KMS-11 (cell line): ENCODE measurements at regions not wholly inside any gene's neighbourhood (a gene's known extent, or its start where the extent isn't known, plus 50 kb on each side); places are given as distances from the start of the nearest gene placed in this dataset.
"Not testable (repeated sequence)": the region's sequence is repeated elsewhere in the genome, so short reads cannot be mapped to it uniquely, and the experiment has no call there.

Experiments
- H2AFZ ChIP-seq: fragments of 200-600 bp; sonication (generic); 2 replicates; pipeline ENCODE4 v1.6.1; 2016; ENCODE audit warnings: antibody characterized with exemption, mixed run types, low read depth
- H3K27ac ChIP-seq: fragments of 200-600 bp; sonication (generic); 2 replicates; pipeline ENCODE4 v1.6.1; 2016; ENCODE audit warnings: mild to moderate bottlenecking, mixed run types
- H3K27me3 ChIP-seq: fragments of 200-600 bp; sonication (generic); 2 replicates; pipeline ENCODE4 v1.6.1; 2017; ENCODE audit warnings: mild to moderate bottlenecking, low read depth, mixed run types, moderate library complexity; ENCODE audit not compliant: insufficient read depth
- H3K36me3 ChIP-seq: fragments of 200-600 bp; sonication (generic); 2 replicates; pipeline ENCODE4 v1.6.1; 2017; ENCODE audit warnings: mild to moderate bottlenecking, mixed run types; ENCODE audit not compliant: insufficient read depth
- H3K4me1 ChIP-seq: fragments of 200-600 bp; sonication (generic); 2 replicates; pipeline ENCODE4 v1.6.1; 2016; ENCODE audit warnings: mild to moderate bottlenecking, low read depth, mixed run types; ENCODE audit not compliant: poor library complexity, severe bottlenecking
- H3K4me2 ChIP-seq: fragments of 200-600 bp; sonication (generic); 2 replicates; pipeline ENCODE4 v1.7.0; 2016; ENCODE audit warnings: mild to moderate bottlenecking, mixed run types
- H3K4me3 ChIP-seq: fragments of 200-600 bp; sonication (generic); IDR thresholded peaks from 2 replicates; pipeline ENCODE4 v1.6.1; 2017; ENCODE audit warnings: low read depth, low read length, mixed read lengths; ENCODE audit not compliant: insufficient read depth
- H3K79me2 ChIP-seq: fragments of 200-600 bp; sonication (generic); 2 replicates; pipeline ENCODE4 v1.6.1; 2016; ENCODE audit warnings: low read depth, mixed run types; ENCODE audit not compliant: insufficient read depth
- H3K9ac ChIP-seq: fragments of 200-600 bp; sonication (generic); 2 replicates; pipeline ENCODE4 v1.6.1; 2016; ENCODE audit warnings: mild to moderate bottlenecking, mixed run types
- H4K20me1 ChIP-seq: fragments of 200-600 bp; sonication (generic); 2 replicates; pipeline ENCODE4 v1.6.1; 2016; ENCODE audit warnings: mild to moderate bottlenecking, mixed run types; ENCODE audit not compliant: insufficient read depth
- TF ChIP-seq, protein P1 (sequence below): fragments of 200-600 bp; sonication (generic); conservative IDR thresholded peaks from 2 replicates; pipeline ENCODE4 v1.6.1; 2017; ENCODE audit warnings: low read depth, mild to moderate bottlenecking, antibody characterized with exemption, low read length, moderate library complexity, mixed read lengths

DNA sequence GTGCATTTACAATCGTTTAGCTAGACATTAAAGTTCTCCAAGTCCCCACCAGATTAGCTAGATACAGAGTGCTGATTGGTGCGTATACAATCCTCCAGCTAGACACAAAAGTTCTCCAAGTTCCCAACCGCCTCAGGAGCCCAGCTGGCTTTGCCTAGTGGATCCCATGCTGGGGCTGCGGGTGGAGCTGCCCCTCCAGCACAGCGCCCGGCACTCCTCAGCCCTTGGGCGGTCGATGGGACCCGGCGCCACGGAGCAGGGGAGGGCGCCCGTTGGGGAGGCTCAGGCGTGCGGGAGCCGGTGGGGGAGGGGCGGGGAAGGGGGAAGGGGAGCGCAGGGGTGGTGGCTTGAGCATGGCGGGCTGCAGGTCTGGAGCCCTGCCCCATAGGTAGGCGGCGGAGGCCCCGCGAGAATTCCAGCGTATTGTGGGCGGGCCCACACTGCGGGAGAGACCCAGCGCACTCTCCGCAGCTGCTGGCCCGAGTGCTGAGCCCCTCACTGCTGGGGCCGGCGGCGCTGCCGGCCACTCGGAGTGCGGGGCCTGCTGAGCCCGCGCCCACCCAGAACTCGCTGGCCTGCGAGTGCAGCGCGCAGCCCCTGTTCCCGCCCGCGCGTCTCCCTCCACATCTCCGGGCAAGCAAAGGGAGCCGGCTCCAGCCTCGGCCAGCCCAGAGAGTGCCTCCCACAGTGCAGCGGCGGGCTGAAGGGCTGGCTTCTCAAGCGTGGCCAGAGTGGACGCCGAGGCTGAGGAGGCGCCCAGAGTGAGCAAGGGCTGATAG is 907.5 kb downstream of the CDH8 start:
- Histone ChIP-seq H3K27me3 (no peaks in the 10 kb centered on the region), H3K27ac (no peak overlapping the region), H2AFZ (no peak overlapping the region), H3K4me3 (no peak overlapping the region), H3K79me2 (no peaks in the 10 kb centered on the region), H3K36me3 (no peaks in the 10 kb centered on the region), H3K4me1 (no peaks in the 10 kb centered on the region), H4K20me1 (no peaks in the 10 kb centered on the region), H3K4me2 (no peak overlapping the region), H3K9ac (no peak overlapping the region)
- TF ChIP-seq, protein P1, sequence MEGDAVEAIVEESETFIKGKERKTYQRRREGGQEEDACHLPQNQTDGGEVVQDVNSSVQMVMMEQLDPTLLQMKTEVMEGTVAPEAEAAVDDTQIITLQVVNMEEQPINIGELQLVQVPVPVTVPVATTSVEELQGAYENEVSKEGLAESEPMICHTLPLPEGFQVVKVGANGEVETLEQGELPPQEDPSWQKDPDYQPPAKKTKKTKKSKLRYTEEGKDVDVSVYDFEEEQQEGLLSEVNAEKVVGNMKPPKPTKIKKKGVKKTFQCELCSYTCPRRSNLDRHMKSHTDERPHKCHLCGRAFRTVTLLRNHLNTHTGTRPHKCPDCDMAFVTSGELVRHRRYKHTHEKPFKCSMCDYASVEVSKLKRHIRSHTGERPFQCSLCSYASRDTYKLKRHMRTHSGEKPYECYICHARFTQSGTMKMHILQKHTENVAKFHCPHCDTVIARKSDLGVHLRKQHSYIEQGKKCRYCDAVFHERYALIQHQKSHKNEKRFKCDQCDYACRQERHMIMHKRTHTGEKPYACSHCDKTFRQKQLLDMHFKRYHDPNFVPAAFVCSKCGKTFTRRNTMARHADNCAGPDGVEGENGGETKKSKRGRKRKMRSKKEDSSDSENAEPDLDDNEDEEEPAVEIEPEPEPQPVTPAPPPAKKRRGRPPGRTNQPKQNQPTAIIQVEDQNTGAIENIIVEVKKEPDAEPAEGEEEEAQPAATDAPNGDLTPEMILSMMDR = no peak

DNA sequence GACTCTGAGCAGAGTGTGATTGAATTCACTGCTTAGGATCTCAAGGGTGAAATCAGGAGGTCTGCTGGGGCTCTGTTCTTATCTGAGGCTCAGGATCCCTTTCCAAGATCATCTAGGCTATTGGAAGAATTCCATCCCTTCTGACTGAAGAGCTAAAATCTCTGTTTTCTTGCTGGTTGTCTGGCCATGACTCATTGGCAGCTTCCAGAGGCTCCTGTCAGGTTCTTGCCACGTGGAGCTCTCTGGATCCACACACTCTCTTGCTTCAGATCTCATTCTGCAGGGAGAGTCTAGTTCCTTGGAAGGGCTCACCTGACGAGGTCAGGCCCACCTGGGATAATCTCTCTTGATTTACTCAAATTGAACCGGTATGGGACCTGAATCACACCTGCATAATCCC is 930.7 kb downstream of the CDH8 start:
- Histone ChIP-seq H3K4me2 (no peak overlapping the region), H3K9ac (no peak overlapping the region), H3K4me1 (no peaks in the 10 kb centered on the region), H2AFZ (no peak overlapping the region), H3K4me3 (no peak overlapping the region), H4K20me1 (no peaks in the 10 kb centered on the region), H3K79me2 (no peaks in the 10 kb centered on the region), H3K27me3 (no peaks in the 10 kb centered on the region), H3K27ac (no peak overlapping the region), H3K36me3 (no peaks in the 10 kb centered on the region)
- TF ChIP-seq, protein P1 = no peak

DNA sequence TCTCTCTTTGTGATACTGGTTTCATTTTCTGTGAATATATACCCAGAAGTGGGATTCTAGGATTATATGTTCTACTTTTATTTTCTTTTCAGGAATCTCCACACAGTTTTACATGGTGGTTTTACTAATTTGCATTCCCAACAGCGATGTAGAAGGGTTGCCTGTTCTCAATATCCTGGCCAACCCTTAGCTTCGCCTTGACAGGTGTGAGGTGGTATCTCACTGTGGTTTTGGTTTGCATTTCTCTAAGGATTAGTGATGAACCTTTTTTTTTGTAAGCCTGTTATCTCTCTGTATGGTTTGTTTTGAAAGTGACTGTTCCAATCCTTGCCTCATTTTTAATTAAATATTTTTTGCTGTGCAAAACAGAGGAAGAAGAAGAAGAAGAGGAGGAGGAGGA is 937.7 kb downstream of the CDH8 start:
- H3K9ac ChIP-seq = no peak overlapping the region
- no peak overlapping the region for H2AFZ ChIP-seq
- H3K79me2 ChIP-seq = no peaks in the 10 kb centered on the region
- H4K20me1 ChIP-seq = no peaks in the 10 kb centered on the region
- H3K4me3 ChIP-seq = no peak overlapping the region
- H3K36me3 ChIP-seq = no peaks in the 10 kb centered on the region
- TF ChIP-seq, protein P1 = no peak
- peak overlapping the region; percentile 9; the same call in 1 of the 2 replicates for H3K4me2 ChIP-seq
- H3K4me1 ChIP-seq = peaks cover 13% of the 10 kb centered on the region
- H3K27me3 ChIP-seq = no peaks in the 10 kb centered on the region
- no peak overlapping the region for H3K27ac ChIP-seq

DNA sequence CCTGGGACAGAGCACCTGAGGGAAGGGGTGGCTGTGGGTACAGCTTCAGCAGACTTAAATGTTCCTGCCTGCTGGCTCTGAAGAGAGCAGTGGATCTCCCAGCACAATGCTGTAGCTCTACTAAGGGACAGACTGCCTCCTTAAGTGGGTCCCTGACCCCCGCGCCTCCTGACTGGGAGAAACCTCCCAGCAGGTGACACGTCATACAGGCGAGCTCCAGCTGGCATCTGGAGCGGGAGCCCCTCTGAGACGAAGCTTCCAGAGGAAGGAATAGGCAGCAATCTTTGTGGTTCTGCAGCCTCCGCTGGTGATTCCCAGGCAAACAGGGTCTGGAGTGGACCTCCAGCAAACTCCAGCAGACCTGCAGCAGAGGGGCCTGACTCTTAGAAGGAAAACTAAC is 944.9 kb downstream of the CDH8 start:
- H3K27ac ChIP-seq, H3K79me2 ChIP-seq, H3K9ac ChIP-seq, H3K4me2 ChIP-seq, H3K4me1 ChIP-seq, H3K4me3 ChIP-seq, H3K27me3 ChIP-seq, H2AFZ ChIP-seq, H3K36me3 ChIP-seq, H4K20me1 ChIP-seq: not testable (repeated sequence)

DNA sequence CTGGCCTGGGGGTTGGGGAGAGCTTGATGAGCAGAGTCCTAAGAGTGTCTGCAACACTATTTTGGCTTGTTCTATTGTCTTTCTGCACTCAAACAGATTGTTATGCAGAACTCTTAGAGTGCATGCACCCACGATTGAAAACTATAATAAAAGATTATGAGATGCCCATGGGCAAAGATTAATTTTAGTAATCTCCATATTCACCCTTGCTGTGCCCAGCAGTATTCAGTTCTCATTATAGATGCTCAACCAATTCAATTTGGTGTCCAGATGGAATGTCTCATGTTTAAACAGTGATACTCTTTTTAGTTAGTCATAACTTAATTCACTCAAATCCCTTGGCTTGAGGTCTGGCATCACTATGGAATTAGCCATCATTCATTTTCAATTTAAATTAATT is 952.5 kb downstream of the CDH8 start:
- TF ChIP-seq, protein P1 = no peak

More for the DNA sequence above, 952.5 kb downstream of the CDH8 start:
- no peak overlapping the region for H2AFZ ChIP-seq
- no peaks in the 10 kb centered on the region for H3K4me1 ChIP-seq
- H4K20me1 ChIP-seq = no peaks in the 10 kb centered on the region
- H3K9ac ChIP-seq = no peak overlapping the region
- H3K4me2 ChIP-seq = no peak overlapping the region
- no peaks in the 10 kb centered on the region for H3K27me3 ChIP-seq
- H3K27ac ChIP-seq = no peak overlapping the region
- H3K36me3 ChIP-seq = no peaks in the 10 kb centered on the region
- no peak overlapping the region for H3K4me3 ChIP-seq
- no peaks in the 10 kb centered on the region for H3K79me2 ChIP-seq
